ENCODE measurements at regions not wholly inside any gene's neighbourhood (a gene's known extent, or its start where the extent isn't known, plus 50 kb on each side); places are given as distances from the start of the nearest gene placed in this dataset.

DNA sequence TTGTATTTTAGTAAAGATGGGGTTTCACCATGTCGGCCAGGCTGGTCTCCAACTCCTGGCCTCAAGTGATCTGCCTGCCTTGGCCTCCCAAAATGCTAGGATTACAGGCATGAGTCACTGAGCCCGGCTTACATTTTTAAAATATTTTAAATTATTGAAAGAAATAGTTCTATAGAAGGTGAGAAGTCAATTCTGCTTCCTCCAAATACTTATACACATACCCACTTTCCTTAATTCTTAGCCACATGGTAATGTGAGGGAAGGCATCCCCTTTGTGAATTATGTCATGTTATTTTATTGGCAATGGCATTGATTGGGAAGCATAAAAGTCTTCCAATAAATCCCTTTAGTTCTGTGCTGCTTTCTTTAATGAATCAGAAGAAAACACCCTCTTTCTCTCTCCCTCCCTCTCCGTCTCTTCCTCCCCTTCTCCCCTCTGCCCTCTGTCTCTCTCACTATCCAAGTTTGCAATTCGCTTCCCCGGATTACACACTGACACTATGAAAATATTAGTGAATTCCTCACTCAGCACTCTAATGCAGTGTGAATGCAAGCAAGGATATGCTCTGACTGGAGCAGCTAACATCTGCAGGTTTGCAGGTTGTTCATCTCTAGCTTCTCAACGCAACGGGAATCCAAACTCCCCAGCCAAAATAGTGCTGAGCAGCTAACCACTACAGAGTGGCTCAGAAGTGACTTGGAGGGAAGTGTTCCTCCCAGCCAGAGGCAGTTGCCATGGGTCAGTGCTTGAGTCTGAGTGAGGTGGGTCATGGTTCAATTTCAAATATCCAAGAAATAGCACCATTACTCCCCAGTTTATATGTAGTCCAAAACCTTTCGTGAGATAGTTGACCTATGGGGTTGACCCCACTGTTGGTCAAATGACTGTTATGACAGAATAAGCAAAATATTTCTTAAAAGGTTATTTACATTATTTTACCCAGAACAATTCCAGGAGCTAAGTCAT, 77.8 kb upstream of the CD55 start:
- TF ChIP-seq, protein P1, sequence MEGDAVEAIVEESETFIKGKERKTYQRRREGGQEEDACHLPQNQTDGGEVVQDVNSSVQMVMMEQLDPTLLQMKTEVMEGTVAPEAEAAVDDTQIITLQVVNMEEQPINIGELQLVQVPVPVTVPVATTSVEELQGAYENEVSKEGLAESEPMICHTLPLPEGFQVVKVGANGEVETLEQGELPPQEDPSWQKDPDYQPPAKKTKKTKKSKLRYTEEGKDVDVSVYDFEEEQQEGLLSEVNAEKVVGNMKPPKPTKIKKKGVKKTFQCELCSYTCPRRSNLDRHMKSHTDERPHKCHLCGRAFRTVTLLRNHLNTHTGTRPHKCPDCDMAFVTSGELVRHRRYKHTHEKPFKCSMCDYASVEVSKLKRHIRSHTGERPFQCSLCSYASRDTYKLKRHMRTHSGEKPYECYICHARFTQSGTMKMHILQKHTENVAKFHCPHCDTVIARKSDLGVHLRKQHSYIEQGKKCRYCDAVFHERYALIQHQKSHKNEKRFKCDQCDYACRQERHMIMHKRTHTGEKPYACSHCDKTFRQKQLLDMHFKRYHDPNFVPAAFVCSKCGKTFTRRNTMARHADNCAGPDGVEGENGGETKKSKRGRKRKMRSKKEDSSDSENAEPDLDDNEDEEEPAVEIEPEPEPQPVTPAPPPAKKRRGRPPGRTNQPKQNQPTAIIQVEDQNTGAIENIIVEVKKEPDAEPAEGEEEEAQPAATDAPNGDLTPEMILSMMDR (IDR thresholded peaks at IDR 0.05; ENCODE audit: insufficient read depth, low read depth, low read length, missing control alignments), result no peak
- no peak for DNase-seq (ENCODE audit: low read depth)
- no peak overlapping the region for H3K4me3 ChIP-seq (ENCODE audit: low read length)

DNA sequence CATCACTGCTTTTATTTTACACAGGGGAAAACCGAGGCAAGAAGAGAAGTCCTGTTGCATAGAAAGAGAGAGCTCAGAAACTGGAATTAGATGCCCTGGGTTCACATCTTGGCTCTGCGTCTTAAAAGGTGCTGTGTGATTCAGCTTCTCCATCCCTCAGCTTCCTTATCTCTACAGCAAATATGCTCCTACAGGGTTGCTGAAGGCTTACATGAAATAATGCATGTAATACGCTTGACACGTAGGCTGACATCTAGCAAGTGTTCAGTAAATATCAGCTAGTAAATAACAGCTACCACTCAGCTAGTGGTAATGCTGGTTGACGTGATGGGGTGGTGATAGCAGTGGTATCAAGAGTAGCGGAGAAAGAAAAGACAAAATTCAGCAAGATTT, 77.1 kb upstream of the CD55 start:
- no peak for DNase-seq (ENCODE audit: low read depth)
- TF ChIP-seq, protein P1 (IDR thresholded peaks at IDR 0.05; ENCODE audit: insufficient read depth, low read depth, low read length, missing control alignments), result no peak
- no peak overlapping the region for H3K4me3 ChIP-seq (ENCODE audit: low read length)

DNA sequence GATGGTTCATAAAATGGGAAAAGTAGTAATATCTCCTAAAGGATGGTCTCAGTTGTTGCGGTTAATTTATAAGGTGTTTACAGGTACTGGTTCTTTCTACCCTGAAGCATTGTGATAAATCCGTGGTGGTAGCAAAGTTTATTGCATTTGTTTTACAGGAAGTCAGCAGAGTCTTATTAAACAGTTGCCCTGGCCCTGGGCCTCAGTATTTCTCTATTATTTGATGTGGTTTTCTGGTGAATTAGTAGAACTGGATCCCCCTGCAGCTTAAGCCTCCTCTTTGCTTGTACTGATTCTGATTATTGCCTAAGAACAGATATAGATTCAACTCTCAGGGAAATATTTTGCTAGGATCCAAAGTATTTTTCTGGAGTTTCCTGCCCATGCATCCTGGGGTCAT, 76.4 kb upstream of the CD55 start:
- DNase-seq (ENCODE audit: low read depth), result no peak
- H3K4me3 ChIP-seq (ENCODE audit: low read length), result no peak overlapping the region
- TF ChIP-seq, protein P1 (IDR thresholded peaks at IDR 0.05; ENCODE audit: insufficient read depth, low read depth, low read length, missing control alignments), result no peak

DNA sequence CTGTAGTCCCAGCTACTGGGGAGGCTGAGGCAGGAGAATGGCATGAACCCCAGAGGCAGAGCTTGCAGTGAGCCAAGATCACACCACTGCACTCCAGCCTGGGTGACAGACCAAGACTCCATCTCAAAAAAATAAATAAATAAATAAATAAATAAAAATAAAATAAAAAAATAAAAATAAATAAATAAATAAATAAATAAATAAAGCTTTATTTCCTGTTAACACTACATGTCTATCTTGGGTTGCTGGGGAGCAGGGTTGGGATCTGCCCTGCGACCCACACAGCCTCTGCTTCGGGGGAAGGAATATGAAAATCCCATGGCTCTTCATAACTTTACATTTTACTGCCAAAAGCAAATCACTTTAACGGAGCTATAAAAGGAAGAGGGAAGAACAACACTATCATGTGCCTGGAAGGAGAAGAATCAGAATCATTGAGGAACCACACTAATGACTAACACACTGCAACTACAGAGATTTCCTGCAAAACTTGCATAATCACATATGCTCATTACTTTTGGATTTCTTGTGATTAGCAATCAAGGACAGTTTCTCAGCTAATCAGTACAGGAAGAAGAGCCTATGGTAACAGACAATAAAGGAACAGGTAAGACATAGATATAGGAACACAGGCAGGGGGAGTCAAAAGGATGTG, 72.8 kb upstream of the CD55 start:
- TF ChIP-seq, protein P1 (IDR thresholded peaks at IDR 0.05; ENCODE audit: insufficient read depth, low read depth, low read length, missing control alignments), result no peak
- peak; percentile 73 for DNase-seq (ENCODE audit: low read depth)
- H3K4me3 ChIP-seq (ENCODE audit: low read length), result no peak overlapping the region

DNA sequence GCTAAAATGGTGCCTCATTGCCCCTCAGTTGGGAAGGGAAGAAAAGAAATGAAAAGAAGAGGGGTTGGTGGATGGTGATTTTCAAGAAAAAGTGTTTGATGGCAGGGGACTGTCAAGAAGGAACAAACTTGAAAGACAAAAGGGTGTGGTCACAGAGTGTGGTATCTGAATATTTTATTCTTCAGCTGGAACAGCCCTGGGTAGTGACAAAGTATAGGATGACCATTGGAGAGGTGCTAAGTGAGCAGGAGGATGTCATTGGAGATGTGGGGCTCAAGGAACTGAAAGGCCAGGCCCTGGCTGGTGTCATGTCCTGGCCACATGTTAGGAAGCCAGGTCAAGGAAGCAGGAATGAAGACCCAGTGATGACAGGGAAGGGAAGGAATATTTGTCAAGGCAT, 71.0 kb upstream of the CD55 start:
- TF ChIP-seq, protein P1 (IDR thresholded peaks at IDR 0.05; ENCODE audit: insufficient read depth, low read depth, low read length, missing control alignments), result no peak
- DNase-seq (ENCODE audit: low read depth), result no peak
- H3K4me3 ChIP-seq (ENCODE audit: low read length), result no peak overlapping the region

DNA sequence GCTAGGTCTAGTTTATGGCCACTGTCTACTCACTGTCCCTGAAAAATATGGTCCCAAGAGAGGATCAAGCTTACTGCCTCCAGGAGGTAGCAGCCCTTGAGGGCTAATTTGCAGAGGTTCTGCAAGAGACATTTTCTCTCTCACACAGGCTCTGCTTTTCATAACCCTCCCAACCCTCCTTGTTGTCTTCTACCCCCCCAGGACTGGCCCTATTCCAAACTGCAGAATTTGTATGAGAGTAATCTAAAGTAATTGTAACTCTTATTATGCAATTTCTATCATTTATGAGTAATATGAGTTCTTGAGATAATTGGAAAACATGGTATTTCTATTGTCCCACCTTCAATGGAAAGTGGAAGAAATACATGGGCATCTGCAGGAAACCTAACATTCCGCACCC, 70.4 kb upstream of the CD55 start:
- H3K4me3 ChIP-seq (ENCODE audit: low read length), result no peak overlapping the region
- TF ChIP-seq, protein P1 (IDR thresholded peaks at IDR 0.05; ENCODE audit: insufficient read depth, low read depth, low read length, missing control alignments), result no peak
- DNase-seq (ENCODE audit: low read depth), result no peak
